ENCODE measurements at regions not wholly inside any gene's neighbourhood (a gene's known extent, or its start where the extent isn't known, plus 50 kb on each side); places are given as distances from the start of the nearest gene placed in this dataset.

DNA sequence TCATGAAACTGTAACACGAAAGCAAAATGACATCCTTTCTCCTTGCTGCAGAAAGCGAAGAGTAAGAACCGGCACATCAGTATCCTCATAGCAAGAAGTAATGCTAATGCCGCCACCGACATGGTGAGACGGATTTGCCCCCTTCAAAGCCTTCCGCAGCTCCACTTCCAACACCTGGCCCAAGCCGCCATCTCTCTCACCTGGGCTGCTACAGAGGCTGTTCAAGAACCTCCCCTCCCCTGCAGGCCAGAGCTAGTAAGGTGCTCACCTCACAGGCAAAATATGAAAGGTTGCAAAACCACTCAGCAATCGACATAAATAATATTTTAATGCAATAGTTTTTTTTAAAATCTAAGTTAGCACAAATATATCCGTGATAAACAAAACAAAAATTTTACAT is 123.9 kb upstream of the FRMD4A start:
- TF ChIP-seq RARB (CRISPR knock-in tag; IDR thresholded peaks at IDR 0.05): no peak
- TF ChIP-seq ZFP30 (CRISPR knock-in tag; IDR thresholded peaks at IDR 0.05): no peak
- TF ChIP-seq PPARA (CRISPR knock-in tag; IDR thresholded peaks at IDR 0.05; ENCODE audit: borderline replicate concordance): no peak
- TF ChIP-seq, protein P1, sequence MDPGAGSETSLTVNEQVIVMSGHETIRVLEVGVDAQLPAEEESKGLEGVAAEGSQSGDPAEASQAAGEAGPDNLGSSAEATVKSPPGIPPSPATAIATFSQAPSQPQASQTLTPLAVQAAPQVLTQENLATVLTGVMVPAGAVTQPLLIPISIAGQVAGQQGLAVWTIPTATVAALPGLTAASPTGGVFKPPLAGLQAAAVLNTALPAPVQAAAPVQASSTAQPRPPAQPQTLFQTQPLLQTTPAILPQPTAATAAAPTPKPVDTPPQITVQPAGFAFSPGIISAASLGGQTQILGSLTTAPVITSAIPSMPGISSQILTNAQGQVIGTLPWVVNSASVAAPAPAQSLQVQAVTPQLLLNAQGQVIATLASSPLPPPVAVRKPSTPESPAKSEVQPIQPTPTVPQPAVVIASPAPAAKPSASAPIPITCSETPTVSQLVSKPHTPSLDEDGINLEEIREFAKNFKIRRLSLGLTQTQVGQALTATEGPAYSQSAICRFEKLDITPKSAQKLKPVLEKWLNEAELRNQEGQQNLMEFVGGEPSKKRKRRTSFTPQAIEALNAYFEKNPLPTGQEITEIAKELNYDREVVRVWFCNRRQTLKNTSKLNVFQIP (CRISPR knock-in tag; IDR thresholded peaks at IDR 0.05; ENCODE audit: borderline replicate concordance, low read depth): no peak
- TF ChIP-seq, protein P2, sequence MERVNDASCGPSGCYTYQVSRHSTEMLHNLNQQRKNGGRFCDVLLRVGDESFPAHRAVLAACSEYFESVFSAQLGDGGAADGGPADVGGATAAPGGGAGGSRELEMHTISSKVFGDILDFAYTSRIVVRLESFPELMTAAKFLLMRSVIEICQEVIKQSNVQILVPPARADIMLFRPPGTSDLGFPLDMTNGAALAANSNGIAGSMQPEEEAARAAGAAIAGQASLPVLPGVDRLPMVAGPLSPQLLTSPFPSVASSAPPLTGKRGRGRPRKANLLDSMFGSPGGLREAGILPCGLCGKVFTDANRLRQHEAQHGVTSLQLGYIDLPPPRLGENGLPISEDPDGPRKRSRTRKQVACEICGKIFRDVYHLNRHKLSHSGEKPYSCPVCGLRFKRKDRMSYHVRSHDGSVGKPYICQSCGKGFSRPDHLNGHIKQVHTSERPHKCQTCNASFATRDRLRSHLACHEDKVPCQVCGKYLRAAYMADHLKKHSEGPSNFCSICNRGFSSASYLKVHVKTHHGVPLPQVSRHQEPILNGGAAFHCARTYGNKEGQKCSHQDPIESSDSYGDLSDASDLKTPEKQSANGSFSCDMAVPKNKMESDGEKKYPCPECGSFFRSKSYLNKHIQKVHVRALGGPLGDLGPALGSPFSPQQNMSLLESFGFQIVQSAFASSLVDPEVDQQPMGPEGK (CRISPR knock-in tag; IDR thresholded peaks at IDR 0.05; ENCODE audit: borderline replicate concordance): no peak
- TF ChIP-seq, protein P3, sequence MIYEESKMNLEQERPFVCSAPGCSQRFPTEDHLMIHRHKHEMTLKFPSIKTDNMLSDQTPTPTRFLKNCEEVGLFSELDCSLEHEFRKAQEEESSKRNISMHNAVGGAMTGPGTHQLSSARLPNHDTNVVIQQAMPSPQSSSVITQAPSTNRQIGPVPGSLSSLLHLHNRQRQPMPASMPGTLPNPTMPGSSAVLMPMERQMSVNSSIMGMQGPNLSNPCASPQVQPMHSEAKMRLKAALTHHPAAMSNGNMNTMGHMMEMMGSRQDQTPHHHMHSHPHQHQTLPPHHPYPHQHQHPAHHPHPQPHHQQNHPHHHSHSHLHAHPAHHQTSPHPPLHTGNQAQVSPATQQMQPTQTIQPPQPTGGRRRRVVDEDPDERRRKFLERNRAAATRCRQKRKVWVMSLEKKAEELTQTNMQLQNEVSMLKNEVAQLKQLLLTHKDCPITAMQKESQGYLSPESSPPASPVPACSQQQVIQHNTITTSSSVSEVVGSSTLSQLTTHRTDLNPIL (CRISPR knock-in tag; IDR thresholded peaks at IDR 0.05; ENCODE audit: low read depth): no peak
- no peak for TF ChIP-seq ZNF8 (CRISPR knock-in tag; IDR thresholded peaks at IDR 0.05)
- TF ChIP-seq, protein P4, sequence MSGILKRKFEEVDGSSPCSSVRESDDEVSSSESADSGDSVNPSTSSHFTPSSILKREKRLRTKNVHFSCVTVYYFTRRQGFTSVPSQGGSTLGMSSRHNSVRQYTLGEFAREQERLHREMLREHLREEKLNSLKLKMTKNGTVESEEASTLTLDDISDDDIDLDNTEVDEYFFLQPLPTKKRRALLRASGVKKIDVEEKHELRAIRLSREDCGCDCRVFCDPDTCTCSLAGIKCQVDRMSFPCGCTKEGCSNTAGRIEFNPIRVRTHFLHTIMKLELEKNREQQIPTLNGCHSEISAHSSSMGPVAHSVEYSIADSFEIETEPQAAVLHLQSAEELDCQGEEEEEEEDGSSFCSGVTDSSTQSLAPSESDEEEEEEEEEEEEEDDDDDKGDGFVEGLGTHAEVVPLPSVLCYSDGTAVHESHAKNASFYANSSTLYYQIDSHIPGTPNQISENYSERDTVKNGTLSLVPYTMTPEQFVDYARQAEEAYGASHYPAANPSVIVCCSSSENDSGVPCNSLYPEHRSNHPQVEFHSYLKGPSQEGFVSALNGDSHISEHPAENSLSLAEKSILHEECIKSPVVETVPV (CRISPR knock-in tag; IDR thresholded peaks at IDR 0.05): no peak
- no peak for TF ChIP-seq CSDC2 (CRISPR knock-in tag; IDR thresholded peaks at IDR 0.05)
- no peak for TF ChIP-seq ARNTL (CRISPR knock-in tag; IDR thresholded peaks at IDR 0.05; ENCODE audit: borderline replicate concordance, low read depth)
- no peak for TF ChIP-seq SNAI2 (CRISPR knock-in tag; IDR thresholded peaks at IDR 0.05)

Data from SK-N-SH treated with all-trans-retinoic acid at 6 μM for 48 hours (cell line).